HG02840 (cell line): ENCODE measurements at regions not wholly inside any gene's neighbourhood (a gene's known extent, or its start where the extent isn't known, plus 50 kb on each side); places are given as distances from the start of the nearest gene placed in this dataset.
"Not testable (repeated sequence)": the region's sequence is repeated elsewhere in the genome, so short reads cannot be mapped to it uniquely, and the experiment has no call there.

Experiments used
- ATAC-seq: cut with Tn5 transposase; IDR thresholded peaks from one replicate; pipeline ENCODE4 v1.9.1; 2021; ENCODE audit warnings: mild to moderate bottlenecking, moderate library complexity, moderate number of reproducible peaks; ENCODE audit not compliant: unreplicated experiment, low FRiP score

GRCh38 chr6:22215474-22215873, 81.4 kb downstream of the PRL start:
- not testable (repeated sequence) for ATAC-seq

DNA sequence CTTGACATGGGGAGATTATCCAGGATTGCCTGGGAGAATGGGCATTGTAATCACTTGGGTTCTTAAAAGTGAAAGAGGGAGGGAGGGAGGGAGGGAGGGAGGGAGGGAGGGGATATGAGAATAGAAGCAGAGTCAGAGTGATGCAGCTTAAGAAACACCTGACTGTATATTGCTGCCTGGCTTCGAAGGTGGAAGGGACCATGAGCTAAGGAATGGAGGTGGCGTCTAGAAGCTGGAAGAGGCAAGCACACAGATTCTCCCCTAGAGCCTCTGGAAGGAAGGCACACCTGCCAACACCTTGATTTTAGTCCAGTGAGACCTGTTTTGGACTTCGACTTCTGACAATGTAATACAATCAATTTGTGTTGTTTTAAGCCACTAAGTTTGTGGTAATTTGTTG, 78.4 kb downstream of the PRL start:
- ATAC-seq = no peak

- no peak for ATAC-seq
These were observed 76.9 kb downstream of the PRL start for GRCh38 chr6:22219925-22220324.

- ATAC-seq = no peak
These were observed 75.6 kb downstream of the PRL start for GRCh38 chr6:22221211-22221610.

DNA sequence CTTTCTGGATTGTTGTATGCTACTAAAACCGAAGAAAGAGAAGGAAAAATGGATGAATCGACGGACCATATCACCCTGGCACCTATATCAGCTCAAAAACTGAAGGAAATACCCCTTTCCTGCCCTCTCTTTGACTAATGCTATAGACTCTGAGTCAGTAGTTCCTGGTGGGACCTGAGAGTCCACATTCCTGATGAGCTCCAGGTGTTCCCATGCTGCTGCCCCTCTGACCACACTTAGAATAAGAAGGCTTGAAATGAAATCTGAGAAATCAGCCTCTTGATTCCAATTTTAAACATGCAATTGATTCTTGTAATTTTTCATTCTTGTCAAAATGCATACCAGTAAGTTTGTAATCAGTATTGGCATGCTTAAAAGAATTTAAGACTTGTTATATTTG, 75.2 kb downstream of the PRL start:
- ATAC-seq = no peak

DNA sequence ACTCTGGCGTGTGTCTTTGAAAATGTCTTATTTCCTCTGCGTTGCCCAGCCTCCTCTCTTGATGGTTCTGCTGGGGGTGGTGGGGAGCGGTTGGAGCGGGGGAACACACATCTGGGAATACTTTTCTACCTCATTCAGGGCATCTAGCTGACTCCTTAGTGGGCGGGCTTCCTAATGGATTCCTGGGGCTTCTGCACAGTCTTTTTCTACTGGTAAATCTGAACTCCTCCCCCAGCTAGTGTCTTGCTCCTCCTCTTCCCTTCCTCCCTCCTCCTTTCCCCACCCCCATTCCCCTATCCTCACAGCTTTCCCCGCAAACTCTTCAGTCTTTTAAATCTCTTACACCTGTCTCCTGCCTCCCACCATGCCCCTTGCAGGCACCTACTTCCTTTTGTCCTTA, 74.4 kb downstream of the PRL start:
- ATAC-seq = no peak

DNA sequence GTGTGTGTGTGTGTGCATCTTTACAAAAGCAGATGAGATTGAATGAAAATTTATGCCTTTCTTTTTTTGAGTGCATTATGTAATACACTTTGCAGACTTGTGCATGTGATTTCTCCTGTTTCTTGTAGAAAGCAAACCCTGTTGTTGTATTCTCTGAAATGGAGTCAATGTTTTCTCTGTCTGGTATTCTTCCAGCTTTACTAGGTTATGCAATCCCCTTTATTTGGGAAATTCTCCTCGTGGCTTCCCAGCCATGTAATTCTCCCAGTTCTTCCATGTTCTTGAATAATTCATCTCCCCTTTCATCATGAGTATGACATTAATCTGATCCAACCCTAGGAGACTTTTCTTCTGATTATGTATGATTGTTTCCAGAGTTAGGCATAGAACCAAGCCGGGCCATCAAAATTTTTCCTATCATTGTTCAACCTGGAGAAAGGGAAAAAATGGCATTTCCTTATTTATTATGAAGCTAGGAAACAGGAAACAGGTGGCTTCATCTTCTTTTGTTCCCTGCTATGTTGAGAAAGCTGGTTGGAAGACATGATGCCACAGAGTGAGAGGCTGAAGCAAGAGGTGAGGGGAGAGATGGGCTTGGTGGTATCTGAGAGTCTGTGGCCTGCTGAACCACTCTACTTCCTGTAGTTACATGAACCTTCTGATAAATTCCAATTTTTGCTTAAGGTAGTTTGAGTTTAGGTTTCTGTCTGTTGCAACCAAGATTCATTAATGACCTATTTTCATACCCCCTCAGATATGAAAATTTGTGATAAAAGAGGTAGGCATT, 68.8 kb downstream of the PRL start:
- no peak for ATAC-seq

- ATAC-seq = no peak
These were observed 65.8 kb downstream of the PRL start for GRCh38 chr6:22231050-22231449.

- ATAC-seq = no peak
These were observed 65.2 kb downstream of the PRL start for GRCh38 chr6:22231616-22232015.

- no peak for ATAC-seq
These were observed 60.0 kb downstream of the PRL start for GRCh38 chr6:22236626-22237414.
